Middle frontal gyrus (tissue), 1 donor: ENCODE measurements at regions not wholly inside any gene's neighbourhood (a gene's known extent, or its start where the extent isn't known, plus 50 kb on each side); places are given as distances from the start of the nearest gene placed in this dataset.

Experiments used
- DNase-seq: peaks from one replicate; pipeline ENCODE4 v3.0.0-alpha.2; 2015; ENCODE audit warnings: low spot score; ENCODE audit errors: extremely low spot score

- no peak for DNase-seq
These were observed 383.4 kb upstream of the LARGE1 start for GRCh38 chr22:34303656-34304055.

- DNase-seq: no peak
These were observed 386.1 kb upstream of the LARGE1 start for GRCh38 chr22:34306361-34306760.

GRCh38 chr22:34308101-34308500, 387.8 kb upstream of the LARGE1 start:
- no peak for DNase-seq

- no peak for DNase-seq
These were observed 399.1 kb upstream of the LARGE1 start for GRCh38 chr22:34319346-34319745.

GRCh38 chr22:34324763-34325162, 404.5 kb upstream of the LARGE1 start:
- no peak for DNase-seq

- DNase-seq: no peak
These were observed 406.6 kb upstream of the LARGE1 start for GRCh38 chr22:34326901-34327300.

- no peak for DNase-seq
These were observed 410.2 kb upstream of the LARGE1 start for GRCh38 chr22:34330432-34330831.

GRCh38 chr22:34333285-34333684, 413.0 kb upstream of the LARGE1 start:
- no peak for DNase-seq

- DNase-seq: no peak
These were observed 414.6 kb upstream of the LARGE1 start for GRCh38 chr22:34334893-34335292.

GRCh38 chr22:34344702-34345101, 424.4 kb upstream of the LARGE1 start:
- no peak for DNase-seq

- no peak for DNase-seq
These were observed 434.0 kb upstream of the LARGE1 start for GRCh38 chr22:34354071-34354817.

- DNase-seq: no peak
These were observed 436.2 kb upstream of the LARGE1 start for GRCh38 chr22:34356481-34356880.

GRCh38 chr22:34370711-34371110, 450.4 kb upstream of the LARGE1 start:
- DNase-seq: no peak

GRCh38 chr22:34379825-34380224, 459.5 kb upstream of the LARGE1 start:
- no peak for DNase-seq

GRCh38 chr22:34380532-34380931, 460.3 kb upstream of the LARGE1 start:
- no peak for DNase-seq

GRCh38 chr22:34390400-34390799, 470.1 kb upstream of the LARGE1 start:
- no peak for DNase-seq

GRCh38 chr22:34395370-34395769, 475.1 kb upstream of the LARGE1 start:
- DNase-seq: no peak

- no peak for DNase-seq
These were observed 483.4 kb upstream of the LARGE1 start for GRCh38 chr22:34403667-34404066.

GRCh38 chr22:34410111-34410510, 489.8 kb upstream of the LARGE1 start:
- no peak for DNase-seq

GRCh38 chr22:34414467-34415440, 494.5 kb upstream of the LARGE1 start:
- no peak for DNase-seq

GRCh38 chr22:34416022-34416860, 496.0 kb upstream of the LARGE1 start:
- DNase-seq: no peak
